GM12874 (cell line): ENCODE measurements at regions not wholly inside any gene's neighbourhood (a gene's known extent, or its start where the extent isn't known, plus 50 kb on each side); places are given as distances from the start of the nearest gene placed in this dataset.

Experiments used
- TF ChIP-seq, protein P1 (sequence below): IDR thresholded peaks from 2 replicates; pipeline ENCODE4 v1.5.1; 2011; ENCODE audit warnings: low read depth, mild to moderate bottlenecking, control low read depth, low read length, moderate library complexity; ENCODE audit not compliant: insufficient read depth

DNA sequence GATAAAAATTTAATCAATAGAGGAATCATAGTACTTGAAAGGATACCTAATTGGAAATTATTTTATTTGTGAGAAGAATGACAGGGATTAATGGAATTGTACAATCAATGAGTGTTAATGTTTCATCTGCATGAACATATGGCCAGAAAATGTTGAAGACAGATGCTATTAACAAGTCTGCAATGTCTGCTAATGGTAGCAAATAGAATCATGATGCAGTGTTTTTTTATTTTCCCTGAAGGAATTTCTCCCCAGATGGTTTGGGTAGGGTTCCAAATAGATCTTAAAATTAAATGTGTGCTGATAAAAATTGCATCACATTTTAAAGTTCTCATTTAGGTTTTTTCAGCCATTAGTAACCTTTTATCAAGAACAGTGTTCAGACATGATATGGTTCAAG, 291.3 kb upstream of the TRAM1L1 start:
- TF ChIP-seq, protein P1, sequence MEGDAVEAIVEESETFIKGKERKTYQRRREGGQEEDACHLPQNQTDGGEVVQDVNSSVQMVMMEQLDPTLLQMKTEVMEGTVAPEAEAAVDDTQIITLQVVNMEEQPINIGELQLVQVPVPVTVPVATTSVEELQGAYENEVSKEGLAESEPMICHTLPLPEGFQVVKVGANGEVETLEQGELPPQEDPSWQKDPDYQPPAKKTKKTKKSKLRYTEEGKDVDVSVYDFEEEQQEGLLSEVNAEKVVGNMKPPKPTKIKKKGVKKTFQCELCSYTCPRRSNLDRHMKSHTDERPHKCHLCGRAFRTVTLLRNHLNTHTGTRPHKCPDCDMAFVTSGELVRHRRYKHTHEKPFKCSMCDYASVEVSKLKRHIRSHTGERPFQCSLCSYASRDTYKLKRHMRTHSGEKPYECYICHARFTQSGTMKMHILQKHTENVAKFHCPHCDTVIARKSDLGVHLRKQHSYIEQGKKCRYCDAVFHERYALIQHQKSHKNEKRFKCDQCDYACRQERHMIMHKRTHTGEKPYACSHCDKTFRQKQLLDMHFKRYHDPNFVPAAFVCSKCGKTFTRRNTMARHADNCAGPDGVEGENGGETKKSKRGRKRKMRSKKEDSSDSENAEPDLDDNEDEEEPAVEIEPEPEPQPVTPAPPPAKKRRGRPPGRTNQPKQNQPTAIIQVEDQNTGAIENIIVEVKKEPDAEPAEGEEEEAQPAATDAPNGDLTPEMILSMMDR, result no peak

DNA sequence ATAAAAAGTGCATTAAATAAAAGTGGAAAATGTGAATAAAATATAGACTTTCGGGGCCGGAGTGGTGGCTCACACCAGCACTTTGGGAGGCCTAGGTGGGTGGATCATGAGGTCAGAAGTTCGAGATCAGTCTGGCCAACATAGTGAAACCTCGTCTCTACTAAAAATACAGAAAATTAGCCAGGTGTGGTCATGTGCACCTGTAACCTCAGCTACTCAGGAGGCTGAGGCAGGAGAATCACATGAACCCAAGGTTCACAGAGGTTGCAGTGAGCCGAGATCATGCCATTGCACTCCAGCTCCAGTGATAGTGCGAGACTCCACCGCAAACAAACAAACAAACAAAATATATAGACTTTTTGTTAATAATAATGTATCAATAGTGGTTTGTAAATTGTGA, 293.6 kb upstream of the TRAM1L1 start:
- TF ChIP-seq, protein P1, result no peak

DNA sequence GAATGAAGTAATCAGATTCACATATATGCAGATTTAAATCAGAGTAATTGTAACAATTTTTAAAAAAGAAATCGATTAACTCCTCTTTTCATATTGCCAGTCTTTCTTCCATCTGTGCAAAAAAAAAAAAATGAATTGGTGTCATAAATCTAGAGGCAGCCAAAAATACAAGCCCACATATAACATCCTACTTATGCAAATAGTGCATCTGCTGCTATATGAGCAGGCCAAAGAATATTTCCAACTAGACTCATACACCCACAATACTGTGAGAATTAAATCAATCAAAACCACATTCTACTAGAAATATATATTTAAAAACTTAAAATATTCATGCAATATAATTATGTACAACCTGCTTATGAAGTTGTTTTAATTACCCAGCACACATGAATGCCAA, 298.1 kb upstream of the TRAM1L1 start:
- TF ChIP-seq, protein P1, result no peak

DNA sequence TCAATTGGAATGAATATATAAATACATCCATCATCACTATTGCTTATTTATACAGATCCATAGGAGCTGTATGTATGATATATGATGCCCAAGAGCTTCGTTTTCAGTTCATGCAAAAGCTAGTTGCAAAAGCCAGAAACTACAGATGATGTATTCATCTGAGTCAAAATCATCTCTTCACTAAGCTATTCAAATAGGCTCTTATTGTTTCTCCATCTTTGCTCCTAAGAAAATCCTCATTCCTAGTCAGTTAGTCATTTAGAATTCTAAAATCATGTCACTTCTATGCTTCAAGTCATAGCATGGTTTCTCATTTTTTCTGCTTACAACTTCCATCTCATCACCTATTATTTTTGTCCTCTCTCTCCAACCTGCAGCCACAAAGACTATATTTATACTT, 300.1 kb upstream of the TRAM1L1 start:
- TF ChIP-seq, protein P1, result no peak

DNA sequence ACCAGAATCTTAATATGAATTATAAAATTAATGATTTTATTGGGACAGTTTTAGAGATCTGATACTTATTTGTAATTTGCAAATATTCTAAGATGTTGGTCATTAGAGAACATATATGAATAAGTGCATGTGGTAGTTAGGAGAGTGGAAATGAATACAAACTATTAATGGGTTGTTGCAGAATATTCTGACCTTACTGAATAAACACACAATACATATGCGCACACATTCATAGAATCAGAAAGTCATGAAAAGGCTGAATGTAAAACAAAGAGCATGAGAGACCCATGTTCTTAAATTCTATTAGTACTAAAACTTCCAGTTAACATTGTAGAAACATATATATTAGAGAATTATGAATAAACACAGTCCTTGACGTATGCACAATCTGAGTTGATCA, 301.7 kb upstream of the TRAM1L1 start:
- TF ChIP-seq, protein P1, result no peak

DNA sequence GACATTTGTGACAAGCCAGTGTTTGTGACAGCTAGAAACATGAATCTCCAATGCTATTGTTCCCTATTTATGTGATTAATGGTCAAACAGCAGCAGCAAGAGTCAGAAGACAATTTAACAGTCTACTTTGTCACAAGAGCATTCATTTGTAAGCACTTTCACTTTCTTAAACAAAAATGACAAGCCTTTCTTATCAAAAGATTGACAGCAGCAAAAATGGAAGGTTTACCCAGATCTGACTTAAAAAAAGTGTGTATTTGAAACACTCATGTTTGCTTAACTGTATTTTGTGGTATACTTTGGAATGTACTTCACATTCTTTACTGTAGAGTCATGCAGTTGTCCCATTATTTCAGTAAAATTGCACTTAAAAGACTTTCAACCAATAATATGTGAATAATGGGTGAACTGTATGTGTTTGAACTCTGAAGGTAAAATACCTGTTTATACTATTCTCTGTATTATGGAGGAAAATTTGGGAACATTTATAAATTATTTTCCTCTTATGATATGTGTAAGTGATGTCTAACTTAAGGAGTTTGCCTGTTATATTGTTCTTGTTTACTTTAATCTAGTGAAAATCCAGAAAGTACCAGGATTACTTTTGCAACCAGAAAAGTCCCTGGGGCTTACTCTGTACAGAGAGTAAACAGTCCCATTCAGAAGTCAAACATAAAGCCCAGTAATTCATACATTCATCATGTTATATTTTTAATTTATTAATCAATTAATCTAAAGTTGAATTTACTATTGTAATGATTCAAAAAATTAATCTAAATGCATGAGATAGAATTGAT, 314.9 kb upstream of the TRAM1L1 start:
- TF ChIP-seq, protein P1, result no peak

DNA sequence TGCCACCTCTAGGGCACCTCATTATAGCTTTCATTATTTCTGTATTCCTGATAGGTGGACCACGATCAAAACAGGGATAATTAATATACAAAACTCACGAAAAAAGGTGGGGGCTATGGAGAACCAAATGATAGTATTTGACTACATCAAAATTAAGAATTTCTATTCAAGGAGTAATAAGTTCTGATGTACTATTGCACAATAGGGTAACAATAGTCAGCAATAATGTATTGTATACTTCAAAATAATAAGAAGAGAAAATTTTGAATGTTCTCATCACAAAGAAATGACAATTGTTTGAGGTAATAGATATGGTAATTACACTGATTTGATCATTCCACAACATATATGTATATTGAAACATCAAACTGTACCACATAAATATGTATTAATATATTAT, 327.3 kb upstream of the TRAM1L1 start:
- TF ChIP-seq, protein P1, result no peak
